CD4-positive, alpha-beta T cell (primary cell): ENCODE measurements at regions not wholly inside any gene's neighbourhood (a gene's known extent, or its start where the extent isn't known, plus 50 kb on each side); places are given as distances from the start of the nearest gene placed in this dataset.

Source experiments
- ATAC-seq: fragments of 200-7000 bp; cut with Tn5 transposase; one replicate; pipeline ENCODE4 v1.10.0; 2022; ENCODE audit warnings: mild to moderate bottlenecking; ENCODE audit not compliant: poor library complexity
- CTCF ChIA-PET: fragments of 350-600 bp; sonication (Branson Sonifier 250); formaldehyde crosslinking; loops from one replicate; lab custom pipeline; 2021; ENCODE audit warnings: antibody characterized with exemption, inconsistent platforms; lab: Charles Lee
- POLR2A ChIA-PET: fragments of 350-600 bp; sonication (Branson Sonifier 250); formaldehyde crosslinking; loops from one replicate; lab custom pipeline; 2021; ENCODE audit warnings: antibody characterized with exemption, inconsistent platforms; lab: Charles Lee
- DNase-seq, 14 experiments: peaks; one replicate each; pipeline ENCODE4 v3.0.0-alpha.2; 2013 to 2020; ENCODE audit warnings: mixed read lengths in 2 of 14
- H3K27ac ChIP-seq, 2 donors: one replicate each; pipeline versions ENCODE4 v1.5.1 to v1.7.0; 2013; ENCODE audit warnings: low read length in 2 of 2, low read depth in 1 of 2, mild to moderate bottlenecking in 1 of 2
- H3K27me3 ChIP-seq, 2 experiments: 1 replicate in 1 of 2; 2 replicates in 1 of 2; pipeline versions ENCODE4 v1.6.1 to v1.7.0; 2013; ENCODE audit warnings: low read length in 2 of 2, control low read depth in 1 of 2, mild to moderate bottlenecking in 1 of 2, moderate library complexity in 1 of 2; ENCODE audit not compliant: insufficient read depth in 2 of 2, control insufficient read depth in 1 of 2
- H3K36me3 ChIP-seq: one replicate; pipeline ENCODE4 v1.6.1; 2013; ENCODE audit warnings: low read length, control low read depth; ENCODE audit not compliant: insufficient read depth
- H3K4me1 ChIP-seq: one replicate; pipeline ENCODE4 v1.6.1; 2013; ENCODE audit warnings: low read length, control low read depth; ENCODE audit not compliant: insufficient read depth
- H3K4me3 ChIP-seq: one replicate; pipeline ENCODE4 v1.5.1; 2013; ENCODE audit warnings: mild to moderate bottlenecking, low read length, moderate library complexity
- H3K9me3 ChIP-seq, 2 experiments: 1 replicate in 1 of 2; 2 replicates in 1 of 2; pipeline versions ENCODE4 v1.6.1 to v1.7.0; 2013; ENCODE audit warnings: low read length in 2 of 2, mild to moderate bottlenecking in 2 of 2, control low read depth in 1 of 2, moderate library complexity in 1 of 2; ENCODE audit not compliant: control insufficient read depth in 1 of 2, insufficient read depth in 1 of 2
- H3K27ac Mint-ChIP-seq: one replicate; pipeline ENCODE4 v1.8.0; 2020; ENCODE audit warnings: mixed read lengths
- H3K27me3 Mint-ChIP-seq: one replicate; pipeline ENCODE4 v1.8.0; 2021; ENCODE audit warnings: mixed read lengths
- H3K36me3 Mint-ChIP-seq: one replicate; pipeline ENCODE4 v1.8.0; 2021; ENCODE audit warnings: low read depth, mixed read lengths
- H3K4me1 Mint-ChIP-seq: one replicate; pipeline ENCODE4 v1.8.0; 2021; ENCODE audit warnings: low read depth, mixed read lengths
- H3K4me3 Mint-ChIP-seq: one replicate; pipeline ENCODE4 v1.8.0; 2020; ENCODE audit warnings: mild to moderate bottlenecking, mixed read lengths
- H3K9me3 Mint-ChIP-seq: one replicate; pipeline ENCODE4 v1.8.0; 2020; ENCODE audit warnings: mixed read lengths
- CTCF ChIP-seq: fragments of 200-600 bp; IDR thresholded peaks from one replicate; pipeline ENCODE4 v1.8.0; 2022; ENCODE audit warnings: antibody characterized with exemption, mild to moderate bottlenecking
- intact Hi-C, 2 experiments: fragments of 100-400 bp; cut with DNase I in 1 of 2; cut with micrococcal nuclease in 1 of 2; formaldehyde crosslinking; loops; one replicate each; pipeline versions ENCODE4 v1.15.1 to v1.9.0; 2023 to 2025; cut with DNase I, micrococcal nuclease

- intact Hi-C loops = no loop called here
- H3K27ac ChIP-seq = no peak overlapping the region
- no peaks in the 10 kb centered on the region for H3K36me3 ChIP-seq
- Mint-ChIP-seq H3K36me3 (no peaks in the 10 kb centered on the region), H3K27ac (no peak overlapping the region), H3K4me1 (no peaks in the 10 kb centered on the region), H3K4me3 (no peak overlapping the region), H3K9me3 (no peaks in the 10 kb centered on the region), H3K27me3 (no peaks in the 10 kb centered on the region)
- TF ChIP-seq CTCF = no peak
- H3K4me3 ChIP-seq = no peak overlapping the region
- ATAC-seq = no peak
- CTCF ChIA-PET = no interaction called here
- H3K4me1 ChIP-seq = no peaks in the 10 kb centered on the region
- no peak for DNase-seq
- POLR2A ChIA-PET = no interaction called here
- no peaks in the 10 kb centered on the region for H3K27me3 ChIP-seq
- no peaks in the 10 kb centered on the region for H3K9me3 ChIP-seq
Measured at GRCh38 chr5:123786411-123786810, 274.4 kb downstream of the CSNK1G3 start.

- H3K27me3 ChIP-seq = no peaks in the 10 kb centered on the region
- no peaks in the 10 kb centered on the region for H3K4me1 Mint-ChIP-seq
- H3K36me3 ChIP-seq = no peaks in the 10 kb centered on the region
- no peaks in the 10 kb centered on the region for H3K36me3 Mint-ChIP-seq
- TF ChIP-seq CTCF = no peak
- H3K4me3 Mint-ChIP-seq = no peak overlapping the region
- H3K27ac Mint-ChIP-seq = no peak overlapping the region
- no peak overlapping the region for H3K27ac ChIP-seq
- intact Hi-C loops = no loop called here
- ATAC-seq (no peak), DNase-seq (no peak)
- no peaks in the 10 kb centered on the region for H3K27me3 Mint-ChIP-seq
- H3K4me3 ChIP-seq = no peak overlapping the region
- H3K4me1 ChIP-seq = no peaks in the 10 kb centered on the region
- POLR2A ChIA-PET = no interaction called here
- no peaks in the 10 kb centered on the region for H3K9me3 ChIP-seq
- CTCF ChIA-PET = no interaction called here
- no peaks in the 10 kb centered on the region for H3K9me3 Mint-ChIP-seq
Measured at GRCh38 chr5:123785162-123786071, 273.4 kb downstream of the CSNK1G3 start.

- Mint-ChIP-seq H3K4me3 (no peak overlapping the region), H3K27ac (no peak overlapping the region), H3K36me3 (no peaks in the 10 kb centered on the region), H3K9me3 (no peaks in the 10 kb centered on the region), H3K4me1 (no peaks in the 10 kb centered on the region), H3K27me3 (no peaks in the 10 kb centered on the region)
- Histone ChIP-seq H3K36me3 (no peaks in the 10 kb centered on the region), H3K4me1 (no peaks in the 10 kb centered on the region), H3K9me3 (no peaks in the 10 kb centered on the region), H3K27ac (no peak overlapping the region), H3K4me3 (no peak overlapping the region), H3K27me3 (no peaks in the 10 kb centered on the region)
- intact Hi-C loops = no loop called here
- ChIA-PET CTCF (no interaction called here), POLR2A (no interaction called here)
- TF ChIP-seq CTCF = no peak
- no peak for ATAC-seq
- no peak for DNase-seq
Measured at GRCh38 chr5:123783421-123783820, 271.4 kb downstream of the CSNK1G3 start.
